K562 (cell line): ENCODE measurements at regions not wholly inside any gene's neighbourhood (a gene's known extent, or its start where the extent isn't known, plus 50 kb on each side); places are given as distances from the start of the nearest gene placed in this dataset.

Source experiments
- BRCA1 ChIP-seq, 2 experiments: fragments of 450-650 bp in 1 of 2; sonication (generic) in 1 of 2; formaldehyde crosslinking in 1 of 2; IDR thresholded peaks; 2 replicates each; pipeline versions ENCODE4 v1.5.0 to v1.6.1; 2017 to 2020; ENCODE audit warnings: mild to moderate bottlenecking in 1 of 2, missing genetic modification reagents in 1 of 2
- GABPA ChIP-seq: fragments of 200-800 bp; sonication (Bioruptor generic); conservative IDR thresholded peaks from 2 replicates; pipeline ENCODE4 v1.6.1; 2016; ENCODE audit warnings: low read depth, missing genetic modification characterization, missing compliant biosample characterization
- GTF2F1 ChIP-seq: IDR thresholded peaks from 2 replicates; pipeline ENCODE4 v1.6.1; 2011; ENCODE audit warnings: low read depth, low read length, improper control_type of control experiment
- ILK ChIP-seq: fragments of 450-650 bp; IDR thresholded peaks from 2 replicates; pipeline ENCODE4 v1.6.1; 2016; ENCODE audit warnings: missing genetic modification characterization, low read depth, mild to moderate bottlenecking, missing compliant biosample characterization, moderate library complexity, borderline replicate concordance
- NCOA6 ChIP-seq: fragments of 450-650 bp; IDR thresholded peaks from 2 replicates; pipeline ENCODE4 v1.6.1; 2017; ENCODE audit warnings: mild to moderate bottlenecking
- NONO ChIP-seq, 2 experiments: fragments of 200-400 bp in 1 of 2; fragments of 450-650 bp in 1 of 2; formaldehyde crosslinking in 1 of 2; IDR thresholded peaks; 2 replicates each; pipeline ENCODE4 v1.6.1; 2017; ENCODE audit warnings: low read depth in 2 of 2, mild to moderate bottlenecking in 2 of 2, moderate library complexity in 2 of 2, low read length in 1 of 2
- TBP ChIP-seq: optimal IDR thresholded peaks from 2 replicates; pipeline ENCODE3; 2011; ENCODE audit warnings: low read depth, low read length, improper control_type of control experiment
- ZC3H4 ChIP-seq: sonication (generic); formaldehyde crosslinking; IDR thresholded peaks from 2 replicates; pipeline ENCODE4 v1.9.0; 2021; ENCODE audit warnings: missing genetic modification reagents, borderline replicate concordance
- ZNF143 ChIP-seq: sonication (generic); formaldehyde crosslinking; IDR thresholded peaks from 2 replicates; pipeline ENCODE4 v1.9.0; 2022; ENCODE audit warnings: mild to moderate bottlenecking, missing genetic modification reagents
- ZNF3 ChIP-seq: fragments of 250-450 bp; sonication (Bioruptor Pico); IDR thresholded peaks from 2 replicates; pipeline ENCODE4 v1.5.0; 2021; ENCODE audit warnings: mild to moderate bottlenecking, moderate library complexity
- ZNF764 ChIP-seq: fragments of 250-450 bp; sonication (Bioruptor Pico); IDR thresholded peaks from 2 replicates; pipeline ENCODE4 v1.4.0; 2020; ENCODE audit warnings: low read depth, mild to moderate bottlenecking, moderate library complexity
- TF ChIP-seq, protein P1 (sequence below), 2 experiments: fragments of 450-650 bp; conservative IDR thresholded peaks; 2 replicates each; pipeline ENCODE4 v1.6.1; 2017; ENCODE audit warnings: mild to moderate bottlenecking in 2 of 2, moderate library complexity in 2 of 2
- TF ChIP-seq, protein P2 (sequence below), 3 experiments: IDR thresholded peaks in 2 of 3; conservative IDR thresholded peaks in 1 of 3; 2 replicates each; pipeline ENCODE4 v1.5.1; 2011 to 2012; ENCODE audit warnings: low read length in 3 of 3, mild to moderate bottlenecking in 3 of 3, control low read depth in 2 of 3, improper control_type of control experiment in 1 of 3, inconsistent platforms in 1 of 3, low read depth in 1 of 3, mixed read lengths in 1 of 3, moderate library complexity in 1 of 3; ENCODE audit not compliant: insufficient read depth in 2 of 3
- TF ChIP-seq, protein P3 (sequence below): fragments of 250-450 bp; sonication (Bioruptor Pico); IDR thresholded peaks from 2 replicates; pipeline ENCODE4 v1.5.0; 2020; ENCODE audit warnings: mild to moderate bottlenecking, borderline replicate concordance

DNA sequence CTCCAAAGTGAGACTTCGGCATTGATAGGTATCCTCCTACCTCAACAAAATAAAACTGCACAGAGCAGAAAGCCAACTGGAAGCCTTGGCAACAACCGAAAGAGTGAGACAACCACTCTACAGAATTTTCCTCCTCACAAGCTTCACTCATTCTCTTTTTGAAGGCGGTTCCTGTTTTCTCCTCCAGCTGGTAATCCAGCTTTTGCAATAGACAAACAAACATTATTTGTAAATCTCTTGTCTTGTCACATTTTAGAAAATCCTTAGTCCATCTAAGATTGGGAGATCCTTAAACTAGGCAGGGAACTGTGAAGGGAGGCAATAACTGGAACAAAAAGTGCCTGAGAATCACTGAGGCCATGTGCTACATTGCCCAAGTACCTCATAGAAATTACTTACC, 332.4 kb downstream of the BCL11A start:
- TF ChIP-seq GABPA (tag) (no peak), ZC3H4 (CRISPR knock-in tag) (no peak), GTF2F1 (no peak), ILK (tag) (no peak), ZNF3 (no peak), NONO (IDR thresholded peaks at IDR 0.05; ENCODE audit: low read depth in 2 of 2, low read length in 1 of 2) (no peak), ZNF764 (CRISPR knock-in tag) (no peak), NCOA6 (no peak), BRCA1 (IDR thresholded peaks at IDR 0.05) (no peak), BRCA1 (CRISPR knock-in tag; IDR thresholded peaks at IDR 0.05) (no peak), ZNF143 (CRISPR knock-in tag) (no peak), TBP (no peak)
- TF ChIP-seq, protein P1, sequence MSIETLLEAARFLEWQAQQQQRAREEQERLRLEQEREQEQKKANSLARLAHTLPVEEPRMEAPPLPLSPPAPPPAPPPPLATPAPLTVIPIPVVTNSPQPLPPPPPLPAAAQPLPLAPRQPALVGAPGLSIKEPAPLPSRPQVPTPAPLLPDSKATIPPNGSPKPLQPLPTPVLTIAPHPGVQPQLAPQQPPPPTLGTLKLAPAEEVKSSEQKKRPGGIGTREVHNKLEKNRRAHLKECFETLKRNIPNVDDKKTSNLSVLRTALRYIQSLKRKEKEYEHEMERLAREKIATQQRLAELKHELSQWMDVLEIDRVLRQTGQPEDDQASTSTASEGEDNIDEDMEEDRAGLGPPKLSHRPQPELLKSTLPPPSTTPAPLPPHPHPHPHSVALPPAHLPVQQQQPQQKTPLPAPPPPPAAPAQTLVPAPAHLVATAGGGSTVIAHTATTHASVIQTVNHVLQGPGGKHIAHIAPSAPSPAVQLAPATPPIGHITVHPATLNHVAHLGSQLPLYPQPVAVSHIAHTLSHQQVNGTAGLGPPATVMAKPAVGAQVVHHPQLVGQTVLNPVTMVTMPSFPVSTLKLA (conservative IDR thresholded peaks at IDR 0.05), result no peak
- TF ChIP-seq, protein P2, sequence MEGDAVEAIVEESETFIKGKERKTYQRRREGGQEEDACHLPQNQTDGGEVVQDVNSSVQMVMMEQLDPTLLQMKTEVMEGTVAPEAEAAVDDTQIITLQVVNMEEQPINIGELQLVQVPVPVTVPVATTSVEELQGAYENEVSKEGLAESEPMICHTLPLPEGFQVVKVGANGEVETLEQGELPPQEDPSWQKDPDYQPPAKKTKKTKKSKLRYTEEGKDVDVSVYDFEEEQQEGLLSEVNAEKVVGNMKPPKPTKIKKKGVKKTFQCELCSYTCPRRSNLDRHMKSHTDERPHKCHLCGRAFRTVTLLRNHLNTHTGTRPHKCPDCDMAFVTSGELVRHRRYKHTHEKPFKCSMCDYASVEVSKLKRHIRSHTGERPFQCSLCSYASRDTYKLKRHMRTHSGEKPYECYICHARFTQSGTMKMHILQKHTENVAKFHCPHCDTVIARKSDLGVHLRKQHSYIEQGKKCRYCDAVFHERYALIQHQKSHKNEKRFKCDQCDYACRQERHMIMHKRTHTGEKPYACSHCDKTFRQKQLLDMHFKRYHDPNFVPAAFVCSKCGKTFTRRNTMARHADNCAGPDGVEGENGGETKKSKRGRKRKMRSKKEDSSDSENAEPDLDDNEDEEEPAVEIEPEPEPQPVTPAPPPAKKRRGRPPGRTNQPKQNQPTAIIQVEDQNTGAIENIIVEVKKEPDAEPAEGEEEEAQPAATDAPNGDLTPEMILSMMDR (IDR thresholded peaks at IDR 0.05 in 2 of 3, conservative IDR thresholded peaks at IDR 0.05 in 1 of 3; ENCODE audit: insufficient read depth in 2 of 3, low read depth in 1 of 3, low read length in 3 of 3), result no peak
- TF ChIP-seq, protein P3, sequence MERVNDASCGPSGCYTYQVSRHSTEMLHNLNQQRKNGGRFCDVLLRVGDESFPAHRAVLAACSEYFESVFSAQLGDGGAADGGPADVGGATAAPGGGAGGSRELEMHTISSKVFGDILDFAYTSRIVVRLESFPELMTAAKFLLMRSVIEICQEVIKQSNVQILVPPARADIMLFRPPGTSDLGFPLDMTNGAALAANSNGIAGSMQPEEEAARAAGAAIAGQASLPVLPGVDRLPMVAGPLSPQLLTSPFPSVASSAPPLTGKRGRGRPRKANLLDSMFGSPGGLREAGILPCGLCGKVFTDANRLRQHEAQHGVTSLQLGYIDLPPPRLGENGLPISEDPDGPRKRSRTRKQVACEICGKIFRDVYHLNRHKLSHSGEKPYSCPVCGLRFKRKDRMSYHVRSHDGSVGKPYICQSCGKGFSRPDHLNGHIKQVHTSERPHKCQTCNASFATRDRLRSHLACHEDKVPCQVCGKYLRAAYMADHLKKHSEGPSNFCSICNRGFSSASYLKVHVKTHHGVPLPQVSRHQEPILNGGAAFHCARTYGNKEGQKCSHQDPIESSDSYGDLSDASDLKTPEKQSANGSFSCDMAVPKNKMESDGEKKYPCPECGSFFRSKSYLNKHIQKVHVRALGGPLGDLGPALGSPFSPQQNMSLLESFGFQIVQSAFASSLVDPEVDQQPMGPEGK (CRISPR knock-in tag), result no peak
